Sciatic nerve (tissue), 2 donors: ENCODE measurements at regions not wholly inside any gene's neighbourhood (a gene's known extent, or its start where the extent isn't known, plus 50 kb on each side); places are given as distances from the start of the nearest gene placed in this dataset.

Experiments used
- ATAC-seq: fragments of 200-7000 bp; cut with Tn5 transposase; one replicate; pipeline ENCODE4 v1.9.1; 2020; ENCODE audit warnings: mild to moderate bottlenecking, moderate library complexity
- DNase-seq: peaks from one replicate; pipeline ENCODE4 v3.0.0-alpha.2; 2020; ENCODE audit warnings: low spot score
- intact Hi-C: fragments of 100-400 bp; cut with DNase I; formaldehyde crosslinking; loops from one replicate; pipeline ENCODE4 v1.14.2; 2022
- donor health status: DM: no; HTN: no; CAD: no.
- donor health status: DM: no; HTN: no; CAD: no.

- ATAC-seq: no peak
- intact Hi-C loops: no loop called here
- no peak for DNase-seq
These were observed 104.3 kb upstream of the TTC29 start for GRCh38 chr4:147049946-147050345.

- ATAC-seq (peak; percentile 39), DNase-seq (no peak)
- intact Hi-C loops: no loop called here
These were observed 104.7 kb upstream of the TTC29 start for GRCh38 chr4:147050356-147050765.

- DNase-seq: no peak
- no peak for ATAC-seq
- intact Hi-C loops: no loop called here
These were observed 106.7 kb upstream of the TTC29 start for GRCh38 chr4:147052361-147052760.

- ATAC-seq (no peak), DNase-seq (no peak)
- intact Hi-C loops: no loop called here
These were observed 108.7 kb upstream of the TTC29 start for GRCh38 chr4:147054228-147054872.

- no peak for DNase-seq
- intact Hi-C loops: no loop called here
- no peak for ATAC-seq
These were observed 111.4 kb upstream of the TTC29 start for GRCh38 chr4:147056940-147057610.

GRCh38 chr4:147057611-147058190 is 112.0 kb upstream of the TTC29 start:
- intact Hi-C loops: no loop called here
- ATAC-seq: no peak

GRCh38 chr4:147059064-147059731 is 113.5 kb upstream of the TTC29 start:
- no peak for DNase-seq

More at GRCh38 chr4:147057611-147058190, 112.0 kb upstream of the TTC29 start:
- no peak for DNase-seq

GRCh38 chr4:147060151-147060931 is 114.7 kb upstream of the TTC29 start:
- intact Hi-C loops: no loop called here
- DNase-seq (no peak), ATAC-seq (peak; percentile 97)

More at GRCh38 chr4:147059064-147059731, 113.5 kb upstream of the TTC29 start:
- intact Hi-C loops: no loop called here
- no peak for ATAC-seq

GRCh38 chr4:147064856-147065255 is 119.2 kb upstream of the TTC29 start:
- intact Hi-C loops: no loop called here
- ATAC-seq (no peak), DNase-seq (no peak)

- DNase-seq (no peak), ATAC-seq (no peak)
- intact Hi-C loops: no loop called here
These were observed 122.9 kb upstream of the TTC29 start for GRCh38 chr4:147068564-147068963.

- DNase-seq (no peak), ATAC-seq (no peak)
- intact Hi-C loops: no loop called here
These were observed 125.6 kb upstream of the TTC29 start for GRCh38 chr4:147071209-147071740.

GRCh38 chr4:147076179-147076578 is 130.5 kb upstream of the TTC29 start:
- ATAC-seq: no peak

GRCh38 chr4:147076728-147077127 is 131.1 kb upstream of the TTC29 start:
- intact Hi-C loops: no loop called here
- no peak for DNase-seq
- no peak for ATAC-seq

More at GRCh38 chr4:147076179-147076578, 130.5 kb upstream of the TTC29 start:
- intact Hi-C loops: no loop called here
- DNase-seq: no peak

GRCh38 chr4:147078362-147078761 is 132.7 kb upstream of the TTC29 start:
- ATAC-seq (peak; percentile 82), DNase-seq (no peak)
- intact Hi-C loops: no loop called here

GRCh38 chr4:147078875-147079658 is 133.4 kb upstream of the TTC29 start:
- no peak for ATAC-seq
- no peak for DNase-seq
- intact Hi-C loops: no loop called here

GRCh38 chr4:147084861-147085260 is 139.2 kb upstream of the TTC29 start:
- intact Hi-C loops: no loop called here

GRCh38 chr4:147085781-147086180 is 140.1 kb upstream of the TTC29 start:
- no peak for DNase-seq
- intact Hi-C loops: no loop called here
- no peak for ATAC-seq

More at GRCh38 chr4:147084861-147085260, 139.2 kb upstream of the TTC29 start:
- DNase-seq (no peak), ATAC-seq (no peak)

- no peak for ATAC-seq
- intact Hi-C loops: no loop called here
- no peak for DNase-seq
These were observed 142.5 kb upstream of the TTC29 start for GRCh38 chr4:147088146-147088545.
